Cerebellar nuclear complex (tissue), 1 donor: ENCODE measurements at regions not wholly inside any gene's neighbourhood (a gene's known extent, or its start where the extent isn't known, plus 50 kb on each side); places are given as distances from the start of the nearest gene placed in this dataset.

ENCODE experiments used
- DNase-seq, 2 experiments: peaks; one replicate each; lab custom pipeline; 2025; lab: John Stamatoyannopoulos, UW

- no peak for DNase-seq
These were observed 380.9 kb downstream of the SOX9 start for GRCh38 chr17:72501404-72502370.

- no peak for DNase-seq
These were observed 381.8 kb downstream of the SOX9 start for GRCh38 chr17:72502371-72503341.

- DNase-seq = no peak
These were observed 382.7 kb downstream of the SOX9 start for GRCh38 chr17:72503556-72503955.

- no peak for DNase-seq
These were observed 384.0 kb downstream of the SOX9 start for GRCh38 chr17:72504783-72505182.

GRCh38 chr17:72506773-72507172 is 386.0 kb downstream of the SOX9 start:
- no peak for DNase-seq

GRCh38 chr17:72507370-72507769 is 386.6 kb downstream of the SOX9 start:
- no peak for DNase-seq

GRCh38 chr17:72510351-72511016 is 389.7 kb downstream of the SOX9 start:
- no peak for DNase-seq

GRCh38 chr17:72511242-72511641 is 390.4 kb downstream of the SOX9 start:
- DNase-seq = no peak

- DNase-seq = no peak
These were observed 391.1 kb downstream of the SOX9 start for GRCh38 chr17:72511874-72512273.

- no peak for DNase-seq
These were observed 392.1 kb downstream of the SOX9 start for GRCh38 chr17:72512649-72513556.

- no peak for DNase-seq
These were observed 393.6 kb downstream of the SOX9 start for GRCh38 chr17:72514321-72514861.

GRCh38 chr17:72514891-72515290 is 394.1 kb downstream of the SOX9 start:
- peak in 1 of 2 experiments; percentile 60 for DNase-seq

- peak in 1 of 2 experiments; percentile 78 for DNase-seq
These were observed 394.7 kb downstream of the SOX9 start for GRCh38 chr17:72515291-72516065.

GRCh38 chr17:72516772-72517399 is 396.1 kb downstream of the SOX9 start:
- DNase-seq = no peak

- no peak for DNase-seq
These were observed 396.8 kb downstream of the SOX9 start for GRCh38 chr17:72517413-72518158.

- DNase-seq = no peak
These were observed 397.4 kb downstream of the SOX9 start for GRCh38 chr17:72518159-72518732.

- peak in 1 of 2 experiments; percentile 29 for DNase-seq
These were observed 398.2 kb downstream of the SOX9 start for GRCh38 chr17:72518753-72519597.
